GM12865 (cell line): ENCODE measurements at regions not wholly inside any gene's neighbourhood (a gene's known extent, or its start where the extent isn't known, plus 50 kb on each side); places are given as distances from the start of the nearest gene placed in this dataset.

ENCODE experiments used
- DNase-seq: peaks from one replicate; pipeline ENCODE4 v3.0.0; 2010; ENCODE audit warnings: low read depth
- H3K4me3 ChIP-seq: 2 replicates; pipeline ENCODE4 v1.5.1; 2011; ENCODE audit warnings: mild to moderate bottlenecking, low read depth, low read length, control low read depth
- TF ChIP-seq, protein P1 (sequence below): IDR thresholded peaks from 2 replicates; pipeline ENCODE4 v1.5.1; 2011; ENCODE audit warnings: low read length, control low read depth, low read depth, inconsistent platforms; ENCODE audit not compliant: insufficient read depth; ENCODE audit errors: missing control alignments

DNA sequence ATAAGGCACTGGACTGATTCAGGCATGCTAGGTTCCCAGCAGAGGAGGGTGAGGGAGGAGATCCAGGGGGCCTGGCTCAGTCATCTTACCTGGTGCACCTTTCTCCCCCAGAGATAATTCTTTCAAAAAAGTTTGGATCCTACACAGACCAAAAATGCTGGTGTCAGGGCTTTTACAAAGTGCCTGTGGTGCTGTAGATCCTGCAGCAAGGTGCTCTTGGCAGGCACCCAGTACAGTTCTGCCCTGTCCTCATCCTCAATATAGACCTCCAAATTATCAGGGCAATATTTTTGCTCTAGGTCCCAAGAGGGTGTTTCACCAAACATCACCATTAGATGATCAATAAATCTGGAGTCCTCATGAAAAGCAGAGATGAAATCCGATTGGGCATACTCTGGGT is 78.5 kb upstream of the IGFBP3 start:
- TF ChIP-seq, protein P1, sequence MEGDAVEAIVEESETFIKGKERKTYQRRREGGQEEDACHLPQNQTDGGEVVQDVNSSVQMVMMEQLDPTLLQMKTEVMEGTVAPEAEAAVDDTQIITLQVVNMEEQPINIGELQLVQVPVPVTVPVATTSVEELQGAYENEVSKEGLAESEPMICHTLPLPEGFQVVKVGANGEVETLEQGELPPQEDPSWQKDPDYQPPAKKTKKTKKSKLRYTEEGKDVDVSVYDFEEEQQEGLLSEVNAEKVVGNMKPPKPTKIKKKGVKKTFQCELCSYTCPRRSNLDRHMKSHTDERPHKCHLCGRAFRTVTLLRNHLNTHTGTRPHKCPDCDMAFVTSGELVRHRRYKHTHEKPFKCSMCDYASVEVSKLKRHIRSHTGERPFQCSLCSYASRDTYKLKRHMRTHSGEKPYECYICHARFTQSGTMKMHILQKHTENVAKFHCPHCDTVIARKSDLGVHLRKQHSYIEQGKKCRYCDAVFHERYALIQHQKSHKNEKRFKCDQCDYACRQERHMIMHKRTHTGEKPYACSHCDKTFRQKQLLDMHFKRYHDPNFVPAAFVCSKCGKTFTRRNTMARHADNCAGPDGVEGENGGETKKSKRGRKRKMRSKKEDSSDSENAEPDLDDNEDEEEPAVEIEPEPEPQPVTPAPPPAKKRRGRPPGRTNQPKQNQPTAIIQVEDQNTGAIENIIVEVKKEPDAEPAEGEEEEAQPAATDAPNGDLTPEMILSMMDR = no peak
- no peak overlapping the region for H3K4me3 ChIP-seq
- no peak for DNase-seq

- no peak overlapping the region for H3K4me3 ChIP-seq
- TF ChIP-seq, protein P1 = no peak
- DNase-seq = no peak
Observed at GRCh38 chr7:45998506-45998905, 77.4 kb upstream of the IGFBP3 start.

DNA sequence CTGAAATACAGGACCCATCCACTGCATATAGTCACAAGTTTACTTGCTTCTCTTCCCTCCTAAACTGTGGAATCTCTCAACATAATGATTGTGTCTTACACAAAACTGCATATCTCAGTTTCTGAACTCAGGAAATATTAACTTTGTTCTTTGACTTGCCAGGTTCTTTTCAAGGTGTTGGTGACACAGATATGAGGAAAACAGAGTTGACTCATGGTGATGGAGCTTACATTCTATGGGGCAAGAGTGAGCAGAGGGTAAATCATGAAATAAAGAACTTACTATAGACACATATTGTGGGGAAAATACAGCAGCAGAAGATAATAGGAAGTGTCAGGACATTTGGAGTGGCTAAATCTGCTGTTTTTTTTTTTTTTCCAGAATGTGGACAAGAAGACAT is 72.5 kb upstream of the IGFBP3 start:
- no peak for DNase-seq
- H3K4me3 ChIP-seq = no peak overlapping the region
- TF ChIP-seq, protein P1 = no peak

DNA sequence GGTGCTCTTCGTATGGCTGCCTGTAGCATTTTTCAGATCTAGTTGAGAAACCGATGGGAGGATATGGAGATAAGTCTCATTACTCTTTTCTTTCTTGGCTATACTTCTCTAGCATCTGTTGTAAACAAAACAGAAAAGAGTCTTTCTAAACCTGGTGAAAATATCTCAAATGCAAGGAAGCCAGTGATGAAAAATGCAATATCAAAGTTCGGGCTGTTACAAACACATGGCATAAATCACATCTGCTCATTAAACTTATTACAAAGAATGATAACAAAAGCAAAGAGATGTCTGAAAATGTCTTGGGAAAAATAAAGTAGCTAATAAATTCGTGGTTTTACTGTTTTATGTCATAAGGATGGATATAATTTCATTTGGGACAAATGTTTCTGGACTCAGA is 71.8 kb upstream of the IGFBP3 start:
- TF ChIP-seq, protein P1 = no peak
- no peak overlapping the region for H3K4me3 ChIP-seq
- DNase-seq = no peak

DNA sequence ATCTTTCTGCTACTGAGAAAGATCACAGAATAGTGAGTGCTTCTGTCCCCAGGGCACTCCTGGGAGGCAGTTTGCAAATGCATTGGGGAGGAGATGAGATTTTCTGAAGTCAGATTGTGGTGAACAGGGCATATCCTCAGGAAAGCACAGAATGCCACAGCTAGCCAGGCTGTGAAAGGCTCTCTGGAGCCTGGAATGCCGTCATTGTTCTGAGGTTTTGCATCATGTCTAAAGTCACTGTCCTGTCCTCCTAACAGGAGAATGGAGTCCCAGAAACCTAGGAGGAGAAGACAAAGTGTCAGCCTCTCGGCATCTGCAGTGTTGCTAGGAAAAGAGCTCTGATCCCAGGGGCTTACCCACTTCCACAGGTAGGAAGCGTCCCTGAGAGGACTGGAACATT is 69.2 kb upstream of the IGFBP3 start:
- DNase-seq = no peak
- H3K4me3 ChIP-seq = no peak overlapping the region
- TF ChIP-seq, protein P1 = no peak

GRCh38 chr7:45988405-45989057 is 67.5 kb upstream of the IGFBP3 start:
- DNase-seq = no peak
- TF ChIP-seq, protein P1 = no peak
- H3K4me3 ChIP-seq = no peak overlapping the region

DNA sequence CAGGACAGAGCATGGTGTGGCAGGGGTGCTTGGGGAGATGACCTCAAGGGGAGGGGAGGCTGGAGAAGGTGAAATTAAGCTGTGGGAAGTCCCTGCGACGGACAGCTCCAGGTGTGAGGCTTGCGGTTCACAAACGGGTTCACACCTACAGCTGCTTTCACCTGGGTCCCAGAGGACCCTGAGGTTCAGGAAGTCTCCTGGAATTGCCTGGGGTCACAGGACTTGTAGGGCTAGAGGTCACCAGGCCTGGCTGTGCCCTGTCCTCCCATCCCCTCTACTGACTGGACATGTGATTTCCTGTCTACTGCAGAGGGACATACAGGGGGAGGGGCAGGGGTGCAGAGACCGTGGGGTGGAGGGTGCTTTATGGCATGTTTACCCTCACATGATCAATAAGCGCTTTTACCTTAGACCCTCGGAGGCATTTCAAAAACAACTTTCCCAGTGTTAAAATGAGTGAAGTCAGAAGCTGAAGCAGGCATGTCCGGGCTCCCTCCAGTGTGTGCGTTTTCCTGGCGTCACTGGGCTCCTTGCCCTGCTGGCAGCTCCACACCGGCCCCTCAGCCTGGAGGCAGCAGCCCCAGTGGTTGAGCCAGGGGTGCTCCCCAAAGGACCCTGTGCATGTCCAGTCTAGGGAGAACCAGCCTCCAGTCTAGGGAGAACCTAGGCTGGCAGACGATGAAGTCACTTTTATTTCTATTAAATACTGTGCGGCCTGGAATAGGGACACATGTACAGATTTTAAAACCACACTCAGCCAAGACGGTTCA is 66.6 kb upstream of the IGFBP3 start:
- TF ChIP-seq, protein P1 = no peak
- H3K4me3 ChIP-seq = no peak overlapping the region
- no peak for DNase-seq
